ENCODE measurements at regions not wholly inside any gene's neighbourhood (a gene's known extent, or its start where the extent isn't known, plus 50 kb on each side); places are given as distances from the start of the nearest gene placed in this dataset.

DNA sequence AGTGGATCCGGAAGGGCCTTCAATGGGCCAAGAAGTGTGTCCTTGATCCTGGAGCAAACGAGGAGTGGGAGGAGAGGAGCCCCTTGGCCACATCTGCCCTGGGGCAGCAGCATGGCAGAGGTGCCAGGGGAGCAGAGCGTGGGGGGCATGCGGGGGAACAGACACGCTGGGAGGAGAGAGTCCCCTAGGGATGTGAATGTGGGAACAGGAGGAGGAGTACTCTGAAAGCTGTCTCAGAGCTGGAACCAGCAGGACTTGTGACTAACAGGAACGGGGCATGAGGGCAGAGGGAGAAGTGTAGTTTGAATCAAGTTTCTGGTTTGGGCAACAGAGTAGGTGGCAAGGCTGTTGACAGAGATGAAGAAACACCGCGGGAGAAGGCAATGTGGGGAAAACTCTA lies 54.5 kb upstream of the SLC35C1 start:
- TF ChIP-seq, protein P1, sequence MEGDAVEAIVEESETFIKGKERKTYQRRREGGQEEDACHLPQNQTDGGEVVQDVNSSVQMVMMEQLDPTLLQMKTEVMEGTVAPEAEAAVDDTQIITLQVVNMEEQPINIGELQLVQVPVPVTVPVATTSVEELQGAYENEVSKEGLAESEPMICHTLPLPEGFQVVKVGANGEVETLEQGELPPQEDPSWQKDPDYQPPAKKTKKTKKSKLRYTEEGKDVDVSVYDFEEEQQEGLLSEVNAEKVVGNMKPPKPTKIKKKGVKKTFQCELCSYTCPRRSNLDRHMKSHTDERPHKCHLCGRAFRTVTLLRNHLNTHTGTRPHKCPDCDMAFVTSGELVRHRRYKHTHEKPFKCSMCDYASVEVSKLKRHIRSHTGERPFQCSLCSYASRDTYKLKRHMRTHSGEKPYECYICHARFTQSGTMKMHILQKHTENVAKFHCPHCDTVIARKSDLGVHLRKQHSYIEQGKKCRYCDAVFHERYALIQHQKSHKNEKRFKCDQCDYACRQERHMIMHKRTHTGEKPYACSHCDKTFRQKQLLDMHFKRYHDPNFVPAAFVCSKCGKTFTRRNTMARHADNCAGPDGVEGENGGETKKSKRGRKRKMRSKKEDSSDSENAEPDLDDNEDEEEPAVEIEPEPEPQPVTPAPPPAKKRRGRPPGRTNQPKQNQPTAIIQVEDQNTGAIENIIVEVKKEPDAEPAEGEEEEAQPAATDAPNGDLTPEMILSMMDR (conservative IDR thresholded peaks at IDR 0.05; ENCODE audit: low read length) = no peak
- TF ChIP-seq EZH2phosphoT487 (IDR thresholded peaks at IDR 0.05; ENCODE audit: borderline replicate concordance, low read depth, low read length) = no peak
